ENCODE measurements at regions not wholly inside any gene's neighbourhood (a gene's known extent, or its start where the extent isn't known, plus 50 kb on each side); places are given as distances from the start of the nearest gene placed in this dataset.

DNA sequence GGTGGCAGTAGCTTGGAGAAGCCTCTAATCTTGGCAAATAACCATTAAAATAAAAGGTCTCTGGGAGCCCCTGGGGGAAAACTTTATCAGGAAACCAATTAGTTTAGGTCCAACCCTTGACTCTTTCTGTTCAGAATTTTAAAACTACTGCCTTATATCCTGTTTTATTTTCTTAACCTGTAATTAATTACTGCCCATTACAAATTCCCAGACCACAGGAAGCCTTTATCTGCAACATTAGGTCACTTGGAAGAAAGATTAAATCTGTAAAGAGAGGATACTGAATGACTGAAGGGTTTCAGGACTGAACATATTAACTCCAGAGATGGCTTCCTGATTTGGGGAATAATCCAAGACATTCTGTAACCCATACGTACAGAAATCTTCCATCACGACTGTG, 320.5 kb upstream of the SORCS1 start:
- no peaks in the 10 kb centered on the region for H4K20me1 ChIP-seq (ENCODE audit: insufficient read depth, low read length, poor library complexity, severe bottlenecking)
- H2AFZ ChIP-seq (ENCODE audit: low read length): no peak overlapping the region
- no peaks in the 10 kb centered on the region for H3K27me3 ChIP-seq (ENCODE audit: insufficient read depth, low read length, poor library complexity, severe bottlenecking)
- H3K9me3 ChIP-seq (ENCODE audit: insufficient read depth, low read depth, low read length): no peaks in the 10 kb centered on the region
- no peaks in the 10 kb centered on the region for H3K36me3 ChIP-seq (ENCODE audit: insufficient read depth, low read length)
- no peaks in the 10 kb centered on the region for H3K9me2 ChIP-seq (replicated peaks; ENCODE audit: low read depth, low read length)
- H3K4me3 ChIP-seq (ENCODE audit: low read length, poor library complexity, severe bottlenecking): no peak overlapping the region
- TF ChIP-seq, protein P1, sequence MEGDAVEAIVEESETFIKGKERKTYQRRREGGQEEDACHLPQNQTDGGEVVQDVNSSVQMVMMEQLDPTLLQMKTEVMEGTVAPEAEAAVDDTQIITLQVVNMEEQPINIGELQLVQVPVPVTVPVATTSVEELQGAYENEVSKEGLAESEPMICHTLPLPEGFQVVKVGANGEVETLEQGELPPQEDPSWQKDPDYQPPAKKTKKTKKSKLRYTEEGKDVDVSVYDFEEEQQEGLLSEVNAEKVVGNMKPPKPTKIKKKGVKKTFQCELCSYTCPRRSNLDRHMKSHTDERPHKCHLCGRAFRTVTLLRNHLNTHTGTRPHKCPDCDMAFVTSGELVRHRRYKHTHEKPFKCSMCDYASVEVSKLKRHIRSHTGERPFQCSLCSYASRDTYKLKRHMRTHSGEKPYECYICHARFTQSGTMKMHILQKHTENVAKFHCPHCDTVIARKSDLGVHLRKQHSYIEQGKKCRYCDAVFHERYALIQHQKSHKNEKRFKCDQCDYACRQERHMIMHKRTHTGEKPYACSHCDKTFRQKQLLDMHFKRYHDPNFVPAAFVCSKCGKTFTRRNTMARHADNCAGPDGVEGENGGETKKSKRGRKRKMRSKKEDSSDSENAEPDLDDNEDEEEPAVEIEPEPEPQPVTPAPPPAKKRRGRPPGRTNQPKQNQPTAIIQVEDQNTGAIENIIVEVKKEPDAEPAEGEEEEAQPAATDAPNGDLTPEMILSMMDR (conservative IDR thresholded peaks at IDR 0.05; ENCODE audit: low read length): no peak
- TF ChIP-seq EZH2phosphoT487 (IDR thresholded peaks at IDR 0.05; ENCODE audit: borderline replicate concordance): no peak
- H3F3A ChIP-seq (ENCODE audit: low read depth): no peaks in the 10 kb centered on the region
- no peak overlapping the region for H3K4me2 ChIP-seq (ENCODE audit: low read depth, low read length, poor library complexity, severe bottlenecking)
- no peak overlapping the region for H3K9ac ChIP-seq (ENCODE audit: low read depth, low read length, poor library complexity, severe bottlenecking)
- no peaks in the 10 kb centered on the region for H3K79me2 ChIP-seq (ENCODE audit: insufficient read depth, low read length)
- no peaks in the 10 kb centered on the region for H3K4me1 ChIP-seq (ENCODE audit: insufficient read depth, low read length, poor library complexity, severe bottlenecking)

DNA sequence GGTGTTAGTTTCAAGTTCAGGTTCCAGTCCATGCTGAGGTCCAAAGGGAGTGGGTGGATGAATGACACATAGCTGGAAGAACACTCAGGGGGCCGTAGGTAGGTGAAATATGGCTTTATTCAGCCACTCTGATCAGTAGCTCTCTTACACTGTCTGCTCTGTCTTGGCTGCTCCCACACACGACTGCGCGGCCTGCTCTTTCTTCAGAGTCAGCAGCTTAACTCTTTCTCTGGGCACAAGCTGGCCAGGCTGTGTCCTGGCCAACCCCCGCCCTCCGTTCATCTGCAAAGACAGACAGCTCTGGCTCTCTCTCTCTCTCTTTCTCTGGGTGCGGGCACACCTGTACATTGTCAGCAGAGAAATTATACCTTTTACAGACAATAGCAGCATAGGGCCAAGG, 317.4 kb upstream of the SORCS1 start:
- Histone ChIP-seq H2AFZ (ENCODE audit: low read length) (no peak overlapping the region), H3F3A (ENCODE audit: low read depth) (no peaks in the 10 kb centered on the region), H3K4me3 (ENCODE audit: low read length, poor library complexity, severe bottlenecking) (no peak overlapping the region), H3K9me3 (ENCODE audit: insufficient read depth, low read depth, low read length) (no peaks in the 10 kb centered on the region), H3K4me1 (ENCODE audit: insufficient read depth, low read length, poor library complexity, severe bottlenecking) (no peaks in the 10 kb centered on the region), H3K4me2 (ENCODE audit: low read depth, low read length, poor library complexity, severe bottlenecking) (no peak overlapping the region), H3K9ac (ENCODE audit: low read depth, low read length, poor library complexity, severe bottlenecking) (no peak overlapping the region), H3K36me3 (ENCODE audit: insufficient read depth, low read length) (no peaks in the 10 kb centered on the region), H3K9me2 (replicated peaks; ENCODE audit: low read depth, low read length) (no peaks in the 10 kb centered on the region), H4K20me1 (ENCODE audit: insufficient read depth, low read length, poor library complexity, severe bottlenecking) (no peaks in the 10 kb centered on the region), H3K79me2 (ENCODE audit: insufficient read depth, low read length) (no peaks in the 10 kb centered on the region), H3K27me3 (ENCODE audit: insufficient read depth, low read length, poor library complexity, severe bottlenecking) (no peaks in the 10 kb centered on the region)
- TF ChIP-seq, protein P1 (conservative IDR thresholded peaks at IDR 0.05; ENCODE audit: low read length): no peak
- no peak for TF ChIP-seq EZH2phosphoT487 (IDR thresholded peaks at IDR 0.05; ENCODE audit: borderline replicate concordance)

DNA sequence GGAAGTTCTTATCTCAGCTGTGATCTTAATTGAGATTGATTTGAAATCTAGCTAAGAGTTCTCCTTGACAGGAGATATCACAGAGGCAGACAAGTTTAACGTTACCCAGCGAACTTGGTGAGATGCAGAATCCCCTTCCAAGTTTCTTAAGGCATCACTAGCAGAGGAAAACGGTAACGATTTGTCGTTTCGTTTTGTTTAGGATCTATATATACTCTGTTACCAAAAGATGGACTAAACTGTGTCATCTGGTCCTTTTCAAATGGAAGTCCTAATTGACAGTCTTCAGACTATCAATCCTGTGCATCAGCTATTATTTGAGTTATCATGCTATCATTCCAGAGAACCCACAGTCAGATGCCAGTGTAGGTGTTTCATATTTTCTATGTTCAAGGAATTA, 316.7 kb upstream of the SORCS1 start:
- no peak overlapping the region for H2AFZ ChIP-seq (ENCODE audit: low read length)
- no peak overlapping the region for H3K4me2 ChIP-seq (ENCODE audit: low read depth, low read length, poor library complexity, severe bottlenecking)
- no peaks in the 10 kb centered on the region for H3K27me3 ChIP-seq (ENCODE audit: insufficient read depth, low read length, poor library complexity, severe bottlenecking)
- no peaks in the 10 kb centered on the region for H3K4me1 ChIP-seq (ENCODE audit: insufficient read depth, low read length, poor library complexity, severe bottlenecking)
- H3K4me3 ChIP-seq (ENCODE audit: low read length, poor library complexity, severe bottlenecking): no peak overlapping the region
- H3K9me2 ChIP-seq (replicated peaks; ENCODE audit: low read depth, low read length): no peaks in the 10 kb centered on the region
- TF ChIP-seq EZH2phosphoT487 (IDR thresholded peaks at IDR 0.05; ENCODE audit: borderline replicate concordance): no peak
- TF ChIP-seq, protein P1 (conservative IDR thresholded peaks at IDR 0.05; ENCODE audit: low read length): no peak
- H3K9ac ChIP-seq (ENCODE audit: low read depth, low read length, poor library complexity, severe bottlenecking): no peak overlapping the region
- no peaks in the 10 kb centered on the region for H3K9me3 ChIP-seq (ENCODE audit: insufficient read depth, low read depth, low read length)
- H3K79me2 ChIP-seq (ENCODE audit: insufficient read depth, low read length): no peaks in the 10 kb centered on the region
- H4K20me1 ChIP-seq (ENCODE audit: insufficient read depth, low read length, poor library complexity, severe bottlenecking): no peaks in the 10 kb centered on the region
- H3F3A ChIP-seq (ENCODE audit: low read depth): no peaks in the 10 kb centered on the region
- H3K36me3 ChIP-seq (ENCODE audit: insufficient read depth, low read length): no peaks in the 10 kb centered on the region

All from Loucy (cell line).